GM19035 (cell line): ENCODE measurements at regions not wholly inside any gene's neighbourhood (a gene's known extent, or its start where the extent isn't known, plus 50 kb on each side); places are given as distances from the start of the nearest gene placed in this dataset.
"Not testable (repeated sequence)": the region's sequence is repeated elsewhere in the genome, so short reads cannot be mapped to it uniquely, and the experiment has no call there.

Experiments used
- ATAC-seq: cut with Tn5 transposase; IDR thresholded peaks from one replicate; pipeline ENCODE4 v1.9.1; 2021; ENCODE audit not compliant: unreplicated experiment

- peak; percentile 72 for ATAC-seq
Measured at GRCh38 chr6:135555550-135555949, 58.0 kb upstream of the AHI1 start.

GRCh38 chr6:135557582-135557981, 60.0 kb upstream of the AHI1 start:
- ATAC-seq: no peak

GRCh38 chr6:135565605-135566004, 68.1 kb upstream of the AHI1 start:
- not testable (repeated sequence) for ATAC-seq

GRCh38 chr6:135566311-135567068, 69.0 kb upstream of the AHI1 start:
- ATAC-seq: no peak

- ATAC-seq: no peak
Measured at GRCh38 chr6:135567375-135568083, 70.0 kb upstream of the AHI1 start.

GRCh38 chr6:135568379-135568778, 70.8 kb upstream of the AHI1 start:
- peak; percentile 62 for ATAC-seq

- no peak for ATAC-seq
Measured at GRCh38 chr6:135572051-135572450, 74.5 kb upstream of the AHI1 start.

GRCh38 chr6:135575629-135576028, 78.1 kb upstream of the AHI1 start:
- no peak for ATAC-seq

- no peak for ATAC-seq
Measured at GRCh38 chr6:135576055-135576454, 78.5 kb upstream of the AHI1 start.

- ATAC-seq: peak; percentile 86
Measured at GRCh38 chr6:135577059-135577538, 79.6 kb upstream of the AHI1 start.

- ATAC-seq: no peak
Measured at GRCh38 chr6:135578976-135579375, 81.4 kb upstream of the AHI1 start.

- ATAC-seq: no peak
Measured at GRCh38 chr6:135581211-135581610, 83.7 kb upstream of the AHI1 start.

GRCh38 chr6:135583256-135583761, 85.8 kb upstream of the AHI1 start:
- no peak for ATAC-seq

- no peak for ATAC-seq
Measured at GRCh38 chr6:135586388-135586787, 88.8 kb upstream of the AHI1 start.

- no peak for ATAC-seq
Measured at GRCh38 chr6:135586844-135587243, 89.3 kb upstream of the AHI1 start.

- no peak for ATAC-seq
Measured at GRCh38 chr6:135592276-135592675, 94.7 kb upstream of the AHI1 start.

- ATAC-seq: no peak
Measured at GRCh38 chr6:135594000-135594399, 96.5 kb upstream of the AHI1 start.

GRCh38 chr6:135600086-135600702, 102.7 kb upstream of the AHI1 start:
- no peak for ATAC-seq

GRCh38 chr6:135600931-135601330, 103.4 kb upstream of the AHI1 start:
- no peak for ATAC-seq

- ATAC-seq: no peak
Measured at GRCh38 chr6:135601857-135602256, 104.3 kb upstream of the AHI1 start.

GRCh38 chr6:135603249-135603648, 105.7 kb upstream of the AHI1 start:
- ATAC-seq: no peak
